Lower lobe of right lung (tissue), 2 donors: ENCODE measurements at regions not wholly inside any gene's neighbourhood (a gene's known extent, or its start where the extent isn't known, plus 50 kb on each side); places are given as distances from the start of the nearest gene placed in this dataset.

ENCODE experiments used
- ATAC-seq, 2 donors: fragments of 200-7000 bp; cut with Tn5 transposase; one replicate each; pipeline ENCODE4 v1.9.1; 2020 to 2022; ENCODE audit warnings: mild to moderate bottlenecking in 2 of 2, moderate library complexity in 2 of 2
- DNase-seq: peaks from one replicate; pipeline ENCODE4 v3.0.0-alpha.2; 2020
- H3K27ac ChIP-seq: fragments of 200-600 bp; one replicate; pipeline ENCODE4 v1.8.0; 2022
- H3K27me3 ChIP-seq: fragments of 200-600 bp; one replicate; pipeline ENCODE4 v1.8.0; 2022; ENCODE audit warnings: low read depth
- H3K36me3 ChIP-seq: fragments of 200-600 bp; one replicate; pipeline ENCODE4 v1.8.0; 2022; ENCODE audit warnings: mild to moderate bottlenecking
- H3K4me1 ChIP-seq: fragments of 200-600 bp; one replicate; pipeline ENCODE4 v1.8.0; 2022
- H3K4me3 ChIP-seq: fragments of 200-600 bp; one replicate; pipeline ENCODE4 v1.8.0; 2022; ENCODE audit warnings: mild to moderate bottlenecking
- H3K9me3 ChIP-seq: fragments of 200-600 bp; one replicate; pipeline ENCODE4 v1.8.0; 2022
- CTCF ChIP-seq: fragments of 200-600 bp; IDR thresholded peaks from one replicate; pipeline ENCODE4 v1.8.0; 2022; ENCODE audit warnings: antibody characterized with exemption, mild to moderate bottlenecking
- intact Hi-C: fragments of 100-400 bp; cut with DNase I; formaldehyde crosslinking; loops from one replicate; pipeline ENCODE4 v1.11.0; 2022
- donor health status: DM: no; HTN: yes; CAD: no; lungs with severe emphysema.

GRCh38 chr10:118856106-118856505 lies 101.3 kb upstream of the CACUL1 start:
- DNase-seq (no peak), ATAC-seq (no peak)
- H3K9me3 ChIP-seq, result no peaks in the 10 kb centered on the region
- no peak for TF ChIP-seq CTCF
- intact Hi-C loops, result no loop called here
- H3K36me3 ChIP-seq, result no peaks in the 10 kb centered on the region
- H3K4me3 ChIP-seq, result no peak overlapping the region
- H3K27me3 ChIP-seq, result no peaks in the 10 kb centered on the region
- H3K27ac ChIP-seq, result no peak overlapping the region
- H3K4me1 ChIP-seq, result no peaks in the 10 kb centered on the region

GRCh38 chr10:118865998-118866693 lies 111.4 kb upstream of the CACUL1 start:
- Histone ChIP-seq H3K36me3 (no peaks in the 10 kb centered on the region), H3K9me3 (no peaks in the 10 kb centered on the region), H3K4me3 (no peak overlapping the region), H3K4me1 (peaks cover 12% of the 10 kb centered on the region), H3K27me3 (no peaks in the 10 kb centered on the region), H3K27ac (no peak overlapping the region)
- TF ChIP-seq CTCF, result no peak
- DNase-seq (no peak), ATAC-seq (no peak)
- intact Hi-C loops, result no loop called here

GRCh38 chr10:118867768-118868167 lies 113.0 kb upstream of the CACUL1 start:
- Histone ChIP-seq H3K27ac (no peak overlapping the region), H3K9me3 (no peaks in the 10 kb centered on the region), H3K27me3 (no peaks in the 10 kb centered on the region), H3K36me3 (no peaks in the 10 kb centered on the region), H3K4me1 (peaks cover 12% of the 10 kb centered on the region), H3K4me3 (no peak overlapping the region)
- ATAC-seq (no peak), DNase-seq (no peak)
- TF ChIP-seq CTCF, result no peak
- intact Hi-C loops, result no loop called here

GRCh38 chr10:118868589-118868988 lies 113.8 kb upstream of the CACUL1 start:
- intact Hi-C loops, result no loop called here
- Histone ChIP-seq H3K27me3 (no peaks in the 10 kb centered on the region), H3K36me3 (no peaks in the 10 kb centered on the region), H3K4me3 (no peak overlapping the region), H3K9me3 (no peaks in the 10 kb centered on the region), H3K27ac (no peak overlapping the region), H3K4me1 (peaks cover 18% of the 10 kb centered on the region)
- no peak for ATAC-seq
- no peak for TF ChIP-seq CTCF
- no peak for DNase-seq

- H3K9me3 ChIP-seq, result no peaks in the 10 kb centered on the region
- peaks cover 23% of the 10 kb centered on the region for H3K4me1 ChIP-seq
- peak overlapping the region; percentile 15 for H3K27ac ChIP-seq
- no peaks in the 10 kb centered on the region for H3K27me3 ChIP-seq
- H3K36me3 ChIP-seq, result no peaks in the 10 kb centered on the region
- ATAC-seq, result peak; percentile 73 to 84
- H3K4me3 ChIP-seq, result no peak overlapping the region
- intact Hi-C loops, result no loop called here
- TF ChIP-seq CTCF, result no peak
- DNase-seq, result no peak
Measured at GRCh38 chr10:118870467-118871243, 115.9 kb upstream of the CACUL1 start.
